ENCODE measurements at regions not wholly inside any gene's neighbourhood (a gene's known extent, or its start where the extent isn't known, plus 50 kb on each side); places are given as distances from the start of the nearest gene placed in this dataset.

DNA sequence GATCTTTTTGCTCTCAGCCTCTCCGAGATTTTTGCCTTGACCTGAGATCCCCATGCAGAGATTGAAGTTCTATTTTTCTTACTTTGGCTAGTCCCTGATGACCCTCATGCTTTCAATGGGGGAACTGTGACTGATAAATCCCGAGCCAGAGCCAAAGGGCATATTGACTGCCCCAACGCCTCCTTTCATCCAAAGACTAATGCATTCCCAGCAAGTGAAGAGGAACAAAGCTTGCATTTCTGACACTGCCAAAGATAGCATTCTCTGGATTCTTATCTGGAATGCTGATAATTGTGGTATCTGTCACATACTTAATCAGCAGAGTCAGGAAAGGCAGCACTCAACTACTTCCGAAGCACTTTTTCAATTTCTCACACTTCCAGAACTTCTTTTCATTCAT is 152.3 kb upstream of the EGLN3 start:
- CTCF ChIA-PET = no interaction called here

DNA sequence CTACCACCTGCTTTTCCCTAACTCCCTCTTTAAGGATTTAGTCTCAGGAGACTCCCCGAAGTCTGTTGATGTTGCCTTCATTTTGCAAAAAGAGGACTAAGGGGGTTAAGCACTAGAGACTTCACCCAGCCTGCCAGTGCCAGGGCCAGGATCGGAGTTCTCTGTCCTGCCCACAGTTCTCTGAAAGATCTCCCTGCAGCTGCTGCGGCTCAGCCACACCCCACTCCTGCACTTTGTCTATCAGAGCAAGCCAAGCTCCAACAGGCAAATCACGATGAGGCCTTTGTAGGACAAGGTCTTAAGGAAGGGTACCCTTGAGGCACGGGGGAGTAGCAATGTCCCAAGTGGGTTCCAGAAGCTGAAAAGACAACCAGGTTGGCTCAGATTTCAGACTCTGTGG is 148.8 kb upstream of the EGLN3 start:
- Mint-ChIP-seq H3K9me3 (no peaks in the 10 kb centered on the region), H3K36me3 (ENCODE audit: low read depth) (no peaks in the 10 kb centered on the region), H3K27me3 (ENCODE audit: low read depth) (no peaks in the 10 kb centered on the region), H3K27ac (no peak overlapping the region), H3K4me3 (no peak overlapping the region), H3K4me1 (ENCODE audit: low read depth) (no peaks in the 10 kb centered on the region)
- CTCF ChIA-PET = no interaction called here
- intact Hi-C loops (cut with micrococcal nuclease) = loop anchor here (10.0 kb wide), 2 partner anchors 155 to 225 kb away; no protein-coding TSS in a partner anchor
- no peak for DNase-seq

More for the DNA sequence above, 152.3 kb upstream of the EGLN3 start:
- Mint-ChIP-seq H3K27me3 (ENCODE audit: low read depth) (no peaks in the 10 kb centered on the region), H3K9me3 (no peaks in the 10 kb centered on the region), H3K4me1 (ENCODE audit: low read depth) (no peaks in the 10 kb centered on the region), H3K36me3 (ENCODE audit: low read depth) (no peaks in the 10 kb centered on the region), H3K27ac (no peak overlapping the region), H3K4me3 (no peak overlapping the region)
- no peak for DNase-seq
- intact Hi-C loops (cut with micrococcal nuclease) = loop anchor here (10.0 kb wide), 1 partner anchor 222 kb away; no protein-coding TSS in a partner anchor

DNA sequence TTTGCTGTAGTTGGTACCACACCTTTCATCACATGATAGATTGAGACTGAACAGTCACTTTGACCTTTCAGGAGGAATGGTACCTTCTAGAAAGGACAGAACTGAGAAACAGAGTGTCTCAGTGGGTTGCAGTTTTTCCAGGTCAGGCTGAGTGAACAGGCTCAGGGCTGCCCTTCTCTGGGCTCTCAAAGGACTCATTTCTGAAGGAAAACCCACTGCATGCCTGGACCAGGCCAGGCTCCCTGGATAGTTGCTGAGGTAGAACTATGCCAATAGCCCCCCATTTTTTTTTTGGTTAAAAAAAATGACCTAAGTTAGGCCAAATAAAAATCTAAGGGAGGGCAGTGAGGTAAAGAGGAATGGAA is 148.1 kb upstream of the EGLN3 start:
- no peaks in the 10 kb centered on the region for H3K9me3 Mint-ChIP-seq
- H3K4me1 Mint-ChIP-seq (ENCODE audit: low read depth) = no peaks in the 10 kb centered on the region
- no peaks in the 10 kb centered on the region for H3K36me3 Mint-ChIP-seq (ENCODE audit: low read depth)
- H3K27ac Mint-ChIP-seq = no peak overlapping the region
- CTCF ChIA-PET = interaction anchor here (0.6 to 2.0 kb wide), 5 partner anchors 255 to 495 kb away, joined by 3 to 14 read pairs (median 4); no protein-coding TSS in a partner anchor
- no peaks in the 10 kb centered on the region for H3K27me3 Mint-ChIP-seq (ENCODE audit: low read depth)
- no peak for DNase-seq
- H3K4me3 Mint-ChIP-seq = no peak overlapping the region
- intact Hi-C loops (cut with micrococcal nuclease) = loop anchor here (1.0 to 10.0 kb wide), 2 partner anchors 154 to 260 kb away; no protein-coding TSS in a partner anchor

DNA sequence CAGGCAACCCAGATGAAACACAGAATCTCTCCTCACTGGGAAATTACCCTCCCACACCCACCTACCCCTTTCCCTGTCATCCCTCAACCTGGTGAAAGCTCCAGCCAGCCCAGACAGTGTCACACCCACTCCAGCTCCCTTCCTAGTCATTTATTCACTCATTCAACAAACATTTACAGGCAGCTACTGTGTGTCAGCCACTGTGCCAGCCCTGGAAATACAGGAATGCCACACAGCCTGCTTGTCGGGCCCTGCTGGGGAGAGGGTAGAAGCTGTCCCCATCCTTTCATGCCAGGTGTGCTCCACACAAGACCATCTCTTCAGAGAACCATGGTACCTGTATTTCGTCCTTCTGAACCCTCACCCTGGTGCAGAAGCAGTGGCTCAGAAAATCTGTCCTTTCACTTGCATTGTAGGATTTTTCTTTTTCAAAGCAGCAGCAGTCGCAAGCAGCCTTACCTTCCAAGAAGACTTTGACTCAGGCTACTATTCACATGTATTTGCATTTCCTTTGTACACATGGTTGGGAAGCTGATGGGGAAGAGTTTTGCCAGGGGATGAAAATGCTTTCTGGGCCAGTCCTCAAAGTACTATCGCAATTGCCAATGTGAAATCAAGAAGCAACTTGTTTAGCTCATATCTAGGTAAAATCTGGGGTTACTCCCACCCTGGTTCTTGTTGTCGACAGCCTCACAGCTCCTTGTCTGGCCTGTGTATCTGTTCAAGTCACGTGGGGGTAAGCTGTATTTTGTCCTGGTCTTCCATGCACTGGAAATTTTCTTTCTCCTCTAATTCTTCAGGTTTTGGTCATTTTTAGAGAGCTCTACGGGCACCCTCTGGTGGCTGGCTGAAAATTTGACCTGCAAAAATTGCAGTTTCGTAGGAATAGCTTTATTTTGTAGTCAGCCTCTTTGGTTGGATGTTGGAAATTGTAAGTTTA is 147.4 kb upstream of the EGLN3 start:
- Mint-ChIP-seq H3K27ac (no peak overlapping the region), H3K27me3 (ENCODE audit: low read depth) (no peaks in the 10 kb centered on the region), H3K4me3 (no peak overlapping the region), H3K9me3 (no peaks in the 10 kb centered on the region), H3K4me1 (ENCODE audit: low read depth) (no peaks in the 10 kb centered on the region), H3K36me3 (ENCODE audit: low read depth) (no peaks in the 10 kb centered on the region)
- intact Hi-C loops (cut with micrococcal nuclease) = loop anchor here (1.0 to 10.0 kb wide), 2 partner anchors 154 to 259 kb away; no protein-coding TSS in a partner anchor
- CTCF ChIA-PET = interaction anchor here (0.6 to 2.0 kb wide), 9 partner anchors 10 to 494 kb away, joined by 3 to 14 read pairs (median 4); no protein-coding TSS in a partner anchor
- peak; percentile 19 for DNase-seq

DNA sequence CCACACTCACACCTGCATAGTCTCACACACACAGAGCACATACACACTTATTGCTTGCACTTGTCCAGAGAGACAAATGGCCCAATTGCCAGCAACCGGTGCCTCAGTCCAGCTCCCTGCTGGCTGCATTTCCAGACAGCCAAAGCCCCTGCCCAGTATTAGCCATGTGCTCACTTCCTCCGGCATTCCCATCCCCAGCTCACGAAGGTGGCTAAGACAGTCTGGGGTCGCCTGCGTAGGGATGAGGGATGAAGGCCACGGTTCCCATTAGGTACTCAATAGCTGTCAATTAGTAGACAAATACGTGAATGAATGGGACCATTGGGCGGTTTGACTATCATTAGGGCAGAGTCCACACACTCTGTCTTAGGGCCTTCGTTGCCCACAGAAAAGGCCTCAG is 146.8 kb upstream of the EGLN3 start:
- Mint-ChIP-seq H3K27me3 (ENCODE audit: low read depth) (no peaks in the 10 kb centered on the region), H3K4me1 (ENCODE audit: low read depth) (no peaks in the 10 kb centered on the region), H3K36me3 (ENCODE audit: low read depth) (no peaks in the 10 kb centered on the region), H3K4me3 (no peak overlapping the region), H3K9me3 (no peaks in the 10 kb centered on the region), H3K27ac (no peak overlapping the region)
- CTCF ChIA-PET = interaction anchor here (1.1 to 2.4 kb wide), 8 partner anchors 10 to 263 kb away, joined by 3 to 14 read pairs (median 5); no protein-coding TSS in a partner anchor
- DNase-seq = no peak
- intact Hi-C loops (cut with micrococcal nuclease) = loop anchor here (1.0 to 10.0 kb wide), 2 partner anchors 153 to 258 kb away; no protein-coding TSS in a partner anchor

DNA sequence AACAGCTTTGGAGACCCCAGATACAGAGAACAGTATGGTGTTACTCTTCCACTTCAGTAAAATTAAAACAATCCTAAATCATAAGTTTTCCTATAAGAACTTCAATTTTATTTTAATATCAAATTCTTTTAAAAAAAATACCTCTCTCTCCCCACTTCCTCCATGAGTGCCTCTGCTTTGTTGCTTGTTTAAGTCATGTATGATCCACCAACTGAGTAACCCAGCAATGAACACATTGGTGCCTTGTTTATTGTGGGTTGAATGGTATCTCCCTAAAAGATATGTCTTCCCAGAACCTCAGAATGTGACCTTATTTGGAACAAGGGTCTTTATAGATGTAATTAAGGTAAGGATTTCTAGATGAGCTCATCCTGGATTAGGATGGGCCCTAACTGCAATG is 143.5 kb upstream of the EGLN3 start:
- Mint-ChIP-seq H3K27me3 (ENCODE audit: low read depth) (no peaks in the 10 kb centered on the region), H3K4me3 (no peak overlapping the region), H3K9me3 (no peaks in the 10 kb centered on the region), H3K36me3 (ENCODE audit: low read depth) (no peaks in the 10 kb centered on the region), H3K4me1 (ENCODE audit: low read depth) (no peaks in the 10 kb centered on the region), H3K27ac (no peak overlapping the region)
- CTCF ChIA-PET = no interaction called here
- DNase-seq = no peak
- intact Hi-C loops (cut with micrococcal nuclease) = loop anchor here (10.0 kb wide), 1 partner anchor 150 kb away; no protein-coding TSS in a partner anchor

DNA sequence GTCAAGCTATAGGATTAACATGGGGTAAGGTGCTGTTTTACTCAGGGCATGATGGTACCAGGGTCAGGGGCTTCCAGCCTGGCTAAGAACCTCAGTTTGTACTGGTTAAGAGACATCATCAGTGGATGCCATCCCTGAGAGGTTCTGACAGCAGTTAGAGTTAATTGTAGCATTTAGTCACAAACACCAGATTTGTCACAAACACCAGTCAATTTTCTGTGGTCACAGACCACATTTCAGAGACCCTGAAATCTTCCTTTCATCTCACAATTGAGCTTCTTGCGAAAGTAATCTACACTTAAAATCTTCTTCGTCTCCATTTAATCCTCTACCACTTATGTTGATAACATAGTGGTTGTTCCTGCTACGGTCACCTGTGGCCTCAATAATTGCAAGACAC is 143.0 kb upstream of the EGLN3 start:
- Mint-ChIP-seq H3K4me1 (ENCODE audit: low read depth) (no peaks in the 10 kb centered on the region), H3K4me3 (no peak overlapping the region), H3K27me3 (ENCODE audit: low read depth) (no peaks in the 10 kb centered on the region), H3K27ac (no peak overlapping the region), H3K9me3 (no peaks in the 10 kb centered on the region), H3K36me3 (ENCODE audit: low read depth) (no peaks in the 10 kb centered on the region)
- CTCF ChIA-PET = no interaction called here
- intact Hi-C loops (cut with micrococcal nuclease) = loop anchor here (10.0 kb wide), 1 partner anchor 149 kb away; no protein-coding TSS in a partner anchor
- DNase-seq = no peak

DNA sequence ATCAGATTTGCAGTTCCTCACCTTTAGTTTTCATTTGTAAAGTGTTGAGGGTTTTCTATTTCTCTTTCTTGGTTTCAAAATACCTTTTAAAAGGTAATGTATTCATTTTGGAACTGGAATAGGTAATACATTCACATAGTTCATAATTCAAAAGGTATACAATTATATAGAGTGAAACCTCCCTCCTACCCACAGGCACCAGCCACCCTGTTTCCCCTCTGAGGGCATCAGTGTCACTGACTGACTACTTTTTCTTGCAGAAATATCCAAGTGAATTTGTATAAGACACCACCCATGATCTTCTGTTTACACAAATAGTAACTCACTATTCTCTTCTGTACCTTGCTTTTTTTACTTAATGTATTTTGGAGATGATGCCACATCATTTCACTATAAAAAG is 139.6 kb upstream of the EGLN3 start:
- Mint-ChIP-seq H3K36me3 (ENCODE audit: low read depth) (no peaks in the 10 kb centered on the region), H3K9me3 (no peaks in the 10 kb centered on the region), H3K4me1 (ENCODE audit: low read depth) (no peaks in the 10 kb centered on the region), H3K27me3 (ENCODE audit: low read depth) (no peaks in the 10 kb centered on the region), H3K27ac (no peak overlapping the region), H3K4me3 (no peak overlapping the region)
- intact Hi-C loops (cut with micrococcal nuclease) = loop anchor here (10.0 kb wide), 1 partner anchor 146 kb away; no protein-coding TSS in a partner anchor
- no peak for DNase-seq
- CTCF ChIA-PET = no interaction called here

DNA sequence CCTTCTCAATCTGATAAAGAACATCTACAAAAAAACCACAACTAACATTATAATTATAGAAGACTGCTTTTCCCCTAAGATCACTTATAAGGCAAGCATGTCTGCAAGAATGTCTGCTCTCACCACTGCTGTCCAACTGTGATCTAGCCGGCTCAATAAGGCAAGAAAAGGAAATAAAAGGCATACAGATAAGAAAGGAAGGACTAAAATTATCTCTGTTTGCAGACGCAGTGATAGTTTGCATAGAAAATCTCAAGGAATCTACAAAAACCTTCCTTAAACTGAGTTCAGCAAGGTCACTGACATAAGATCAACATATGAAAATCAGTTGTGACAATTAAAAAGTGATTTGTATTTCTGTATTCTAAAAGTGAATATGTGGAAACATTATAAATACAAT is 138.0 kb upstream of the EGLN3 start:
- H3K27me3 Mint-ChIP-seq (ENCODE audit: low read depth) = no peaks in the 10 kb centered on the region
- H3K4me1 Mint-ChIP-seq (ENCODE audit: low read depth) = no peaks in the 10 kb centered on the region
- no peak overlapping the region for H3K4me3 Mint-ChIP-seq
- no peaks in the 10 kb centered on the region for H3K9me3 Mint-ChIP-seq
- no peak for DNase-seq
- intact Hi-C loops (cut with micrococcal nuclease) = no loop called here
- no peak overlapping the region for H3K27ac Mint-ChIP-seq
- H3K36me3 Mint-ChIP-seq (ENCODE audit: low read depth) = no peaks in the 10 kb centered on the region
- CTCF ChIA-PET = interaction anchor here (2.1 kb wide), 1 partner anchor 9 kb away, joined by 4 read pairs; no protein-coding TSS in a partner anchor

DNA sequence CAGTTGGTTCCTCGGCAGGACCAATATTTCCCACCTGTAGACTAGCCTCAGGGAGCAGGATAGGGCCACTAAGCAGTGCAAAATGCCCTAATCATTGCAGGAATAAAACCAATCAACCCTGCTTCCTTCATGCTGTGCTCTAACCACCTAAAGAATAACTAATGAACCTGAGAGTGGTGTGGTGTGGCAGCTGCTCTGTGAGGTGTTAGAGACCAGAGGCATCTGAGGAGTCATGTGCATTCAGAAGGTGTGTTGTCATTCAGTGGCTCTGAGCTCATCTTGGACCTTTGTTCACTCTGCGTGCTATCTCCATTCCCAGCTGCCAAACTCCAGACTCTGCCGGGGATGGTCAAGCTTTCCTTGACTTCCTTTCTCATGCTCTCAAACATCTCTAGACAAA is 136.7 kb upstream of the EGLN3 start:
- H3K27me3 Mint-ChIP-seq (ENCODE audit: low read depth) = no peaks in the 10 kb centered on the region
- CTCF ChIA-PET = interaction anchor here (2.1 kb wide), 1 partner anchor 10 kb away, joined by 4 read pairs; no protein-coding TSS in a partner anchor
- intact Hi-C loops (cut with micrococcal nuclease) = no loop called here

DNA sequence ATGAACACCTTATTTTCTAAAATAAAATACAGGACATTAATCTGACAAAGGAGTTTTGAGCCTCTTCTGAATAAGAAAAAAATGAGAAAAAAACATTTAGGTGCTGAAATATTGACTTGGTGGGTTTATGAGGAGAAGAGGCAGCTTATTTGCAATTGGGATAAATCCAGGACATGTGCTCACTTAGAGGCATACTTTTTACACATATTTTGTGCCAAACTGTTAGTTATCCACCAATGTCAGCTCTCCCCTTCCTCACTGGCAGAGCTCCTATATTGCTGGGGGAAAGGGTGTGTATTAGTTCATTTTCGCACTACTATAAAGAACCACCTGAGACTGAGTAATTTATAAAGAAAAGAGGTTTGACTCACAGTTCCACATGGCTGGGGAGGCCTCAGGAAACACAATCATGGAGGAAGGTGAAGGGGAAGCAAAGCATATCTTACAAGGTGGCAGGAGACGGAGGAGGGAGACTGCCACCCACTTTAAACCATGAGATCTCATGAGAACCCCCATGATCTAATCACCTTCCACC is 135.4 kb upstream of the EGLN3 start:
- no peaks in the 10 kb centered on the region for H3K9me3 Mint-ChIP-seq
- no peak overlapping the region for H3K4me3 Mint-ChIP-seq
- H3K27me3 Mint-ChIP-seq (ENCODE audit: low read depth) = no peaks in the 10 kb centered on the region
- H3K27ac Mint-ChIP-seq = no peak overlapping the region
- CTCF ChIA-PET = interaction anchor here (1.0 to 1.5 kb wide), 2 partner anchors 38 to 243 kb away, joined by 4 read pairs; no protein-coding TSS in a partner anchor
- no peaks in the 10 kb centered on the region for H3K36me3 Mint-ChIP-seq (ENCODE audit: low read depth)
- intact Hi-C loops (cut with micrococcal nuclease) = no loop called here
- no peak for DNase-seq
- no peaks in the 10 kb centered on the region for H3K4me1 Mint-ChIP-seq (ENCODE audit: low read depth)

More for the DNA sequence above, 136.7 kb upstream of the EGLN3 start:
- H3K27ac Mint-ChIP-seq = no peak overlapping the region
- H3K9me3 Mint-ChIP-seq = no peaks in the 10 kb centered on the region
- H3K36me3 Mint-ChIP-seq (ENCODE audit: low read depth) = no peaks in the 10 kb centered on the region
- no peak overlapping the region for H3K4me3 Mint-ChIP-seq
- no peaks in the 10 kb centered on the region for H3K4me1 Mint-ChIP-seq (ENCODE audit: low read depth)
- DNase-seq = no peak

DNA sequence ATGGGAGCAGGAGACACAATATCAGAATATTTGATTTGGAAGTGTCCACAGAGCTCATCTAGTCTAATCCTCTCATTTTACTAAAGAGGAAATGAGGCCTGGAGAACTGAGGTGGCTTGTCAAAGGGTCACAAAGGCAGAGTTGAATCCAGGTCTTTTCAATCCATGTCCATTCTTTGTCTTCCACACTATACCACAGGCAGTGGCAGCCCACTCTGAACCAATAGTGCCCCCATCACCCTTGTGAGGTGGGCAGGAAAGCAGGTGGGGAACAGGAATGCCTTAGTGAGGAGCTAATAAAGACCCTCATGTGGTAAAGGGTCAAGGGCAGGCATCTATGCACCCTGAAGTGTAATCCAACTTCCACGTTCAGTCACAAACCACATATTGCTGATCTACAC is 134.8 kb upstream of the EGLN3 start:
- Mint-ChIP-seq H3K36me3 (ENCODE audit: low read depth) (no peaks in the 10 kb centered on the region), H3K4me1 (ENCODE audit: low read depth) (no peaks in the 10 kb centered on the region), H3K27ac (no peak overlapping the region), H3K27me3 (ENCODE audit: low read depth) (no peaks in the 10 kb centered on the region), H3K9me3 (no peaks in the 10 kb centered on the region), H3K4me3 (no peak overlapping the region)
- intact Hi-C loops (cut with micrococcal nuclease) = no loop called here
- CTCF ChIA-PET = interaction anchor here (1.5 kb wide), 1 partner anchor 243 kb away, joined by 4 read pairs; no protein-coding TSS in a partner anchor
- no peak for DNase-seq
